Glomerular visceral epithelial cell (primary cell): ENCODE measurements at regions not wholly inside any gene's neighbourhood (a gene's known extent, or its start where the extent isn't known, plus 50 kb on each side); places are given as distances from the start of the nearest gene placed in this dataset.

Experiments
- DNase-seq: peaks from one replicate; pipeline ENCODE4 v3.0.0-alpha.2; 2016; ENCODE audit errors: extremely low spot score

DNA sequence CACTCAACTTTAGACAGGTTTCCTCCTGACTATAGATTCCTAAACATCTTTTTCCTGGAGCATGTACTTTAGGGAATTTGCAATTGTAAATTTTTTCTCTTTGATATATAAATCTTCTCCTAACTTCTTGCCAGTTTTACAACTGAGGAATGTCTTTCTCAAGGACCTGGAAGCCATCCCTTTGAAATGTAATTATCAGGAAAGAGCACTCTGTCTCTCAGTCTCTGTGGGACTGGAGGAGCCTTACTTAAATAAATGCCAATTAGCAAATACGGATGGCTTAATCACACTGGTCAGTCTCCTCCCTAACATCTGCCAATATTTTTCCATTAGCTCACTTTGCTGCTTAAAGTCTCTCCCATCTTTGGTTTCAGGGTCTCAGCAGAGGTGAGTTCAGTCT is 344.3 kb upstream of the ARRDC3 start:
- no peak for DNase-seq

DNA sequence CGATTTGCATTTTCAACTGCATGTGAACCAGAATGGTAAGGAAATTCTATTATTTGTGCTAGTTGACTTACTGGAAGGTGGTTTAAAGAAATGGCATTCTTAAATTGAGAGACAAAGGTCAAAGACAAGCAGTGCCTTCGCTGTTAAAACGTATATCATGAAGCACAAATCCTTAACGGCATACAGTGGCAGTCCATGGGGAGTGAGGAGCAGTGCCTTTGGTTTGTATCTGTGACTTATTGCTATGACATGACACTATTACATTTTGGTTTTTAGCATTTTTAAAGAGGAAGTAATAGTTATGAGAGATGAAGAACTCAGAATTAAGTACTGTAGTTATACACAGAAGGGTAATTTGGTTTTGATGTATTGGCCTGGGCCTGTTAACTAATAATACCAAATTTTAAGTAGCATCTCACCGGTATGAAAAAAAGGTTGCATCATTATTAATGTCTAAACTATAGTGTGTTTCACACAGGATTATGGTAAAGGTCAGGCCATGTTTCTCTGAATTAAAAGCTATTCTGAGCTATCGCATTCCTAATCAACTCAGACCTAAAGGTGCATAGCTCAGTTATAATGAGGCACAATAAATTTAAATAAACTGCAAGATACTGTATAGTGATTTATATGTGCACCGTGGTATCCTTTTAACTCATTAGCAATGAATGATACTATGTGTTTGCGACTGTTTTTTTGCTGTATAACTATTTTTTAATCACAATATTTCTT is 339.8 kb upstream of the ARRDC3 start:
- DNase-seq: no peak

DNA sequence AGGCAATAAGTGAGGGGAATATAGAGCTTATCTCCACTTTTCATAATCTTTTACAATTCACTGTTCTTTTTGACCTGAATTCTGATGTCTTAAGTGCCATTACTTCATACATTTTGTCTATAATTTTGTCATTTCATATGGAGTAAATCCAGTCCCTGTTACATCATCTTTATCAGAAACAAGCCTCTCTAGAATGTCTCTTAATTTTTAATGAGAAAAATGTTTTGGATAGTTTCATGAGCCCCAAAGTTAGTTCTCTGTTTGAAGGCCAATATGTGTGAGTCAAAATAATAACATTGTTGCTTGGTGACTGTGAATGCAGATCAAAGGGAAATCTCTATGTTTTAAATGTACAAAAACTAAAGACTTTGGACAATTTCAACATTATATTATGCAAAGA is 329.6 kb upstream of the ARRDC3 start:
- no peak for DNase-seq

DNA sequence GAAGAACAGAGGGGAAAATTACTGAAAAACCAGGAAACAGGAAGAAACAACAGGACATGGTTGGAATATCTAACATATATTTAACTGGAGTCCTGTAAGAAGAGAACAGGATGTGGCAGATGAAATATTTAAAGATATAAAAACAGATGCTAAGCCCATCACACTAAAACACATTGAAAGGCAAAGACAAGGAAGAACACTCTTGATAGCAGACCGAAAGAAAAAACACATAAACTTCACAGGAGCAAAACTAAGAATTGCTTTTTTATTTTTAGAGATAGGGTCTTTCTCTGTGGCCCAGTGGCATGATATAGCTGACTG is 324.4 kb upstream of the ARRDC3 start:
- no peak for DNase-seq

DNA sequence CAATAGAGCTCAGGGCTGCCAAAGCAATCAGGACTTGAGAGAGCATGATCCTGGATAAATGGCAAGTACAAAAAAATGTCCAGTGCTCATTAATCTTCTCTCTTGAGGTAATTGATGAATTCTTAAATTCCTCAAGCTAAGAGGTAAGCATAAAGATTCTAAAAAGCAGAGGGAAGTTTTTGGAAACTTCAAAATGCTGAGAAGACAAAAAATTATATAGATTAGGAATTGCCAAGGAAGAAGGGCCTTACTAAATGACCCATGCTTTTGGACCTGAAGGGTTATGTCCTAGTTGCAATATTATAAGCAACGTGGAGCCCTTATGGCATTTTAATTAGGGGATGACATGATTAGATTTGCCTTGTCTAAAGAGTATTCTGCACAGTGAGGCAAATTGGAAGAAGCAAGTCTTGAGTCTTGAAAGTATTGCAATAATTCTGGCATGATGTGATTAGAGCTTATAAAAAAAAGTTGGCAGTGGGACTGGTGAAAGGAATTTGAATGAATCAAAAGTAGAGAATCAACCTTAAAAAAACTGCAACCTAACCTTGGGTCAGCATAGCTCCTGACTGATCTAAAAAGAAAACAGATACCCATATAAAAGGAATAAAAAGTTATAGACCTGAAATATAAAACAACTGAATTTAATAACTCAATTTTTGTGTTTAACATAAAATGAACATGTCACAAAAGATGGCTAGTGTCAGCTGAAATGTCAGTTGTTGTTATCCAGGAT is 323.8 kb upstream of the ARRDC3 start:
- DNase-seq: no peak

DNA sequence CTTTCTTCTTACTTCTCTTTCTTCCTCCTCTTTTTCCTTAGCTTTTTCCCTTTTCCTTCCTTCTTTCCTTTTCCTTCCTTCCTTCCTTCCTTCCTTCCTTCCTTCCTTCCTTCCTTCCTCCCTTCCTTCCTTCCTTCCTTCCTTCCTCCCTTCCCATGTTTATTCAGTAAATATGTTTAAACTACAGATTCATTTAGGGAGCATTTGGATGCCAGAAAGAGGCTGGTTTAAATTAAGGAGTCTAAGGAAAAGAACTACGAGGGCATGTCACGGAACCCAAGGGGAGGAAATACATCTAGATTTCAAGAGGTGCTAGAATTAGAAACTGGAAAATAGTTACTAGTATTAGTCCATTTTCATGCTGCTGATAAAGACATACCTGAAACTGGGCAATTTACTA is 320.0 kb upstream of the ARRDC3 start:
- DNase-seq: no peak

DNA sequence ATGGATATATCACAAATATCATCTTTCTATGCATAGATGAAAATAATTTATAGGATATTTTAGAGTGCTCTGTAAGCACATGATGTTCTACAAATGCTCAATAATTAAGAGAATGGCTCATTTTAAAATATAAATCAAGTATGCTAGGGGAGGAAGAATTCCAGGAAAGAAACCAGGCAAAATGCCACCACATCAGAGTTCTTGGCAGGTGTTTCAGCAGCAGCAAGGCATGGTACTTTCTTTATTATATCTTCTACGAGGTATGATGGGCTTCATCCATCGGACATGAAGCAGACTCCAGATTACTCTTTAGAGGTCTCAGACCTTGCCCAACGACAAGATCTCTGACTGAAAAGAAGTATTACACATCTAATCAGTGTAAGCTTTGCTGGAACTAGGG is 316.3 kb upstream of the ARRDC3 start:
- no peak for DNase-seq

DNA sequence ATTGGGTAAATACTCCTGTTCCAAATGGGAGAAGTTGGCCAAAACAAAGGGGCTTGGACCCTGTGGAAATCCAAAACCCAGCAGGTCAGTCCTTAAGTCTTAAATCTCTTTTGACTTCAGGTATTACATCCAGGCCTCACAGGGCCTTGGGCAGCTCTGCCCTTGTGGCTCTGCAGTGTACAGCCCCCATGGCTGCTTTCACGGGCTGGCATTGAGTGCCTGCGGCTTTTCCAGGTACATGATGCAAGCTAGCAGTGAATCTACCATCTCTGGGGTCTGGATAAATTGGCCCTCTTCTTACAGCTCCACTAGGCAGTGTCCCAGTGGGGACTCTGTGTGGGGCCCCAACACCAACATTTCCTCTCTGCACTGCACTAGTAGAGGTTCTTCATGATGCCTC is 308.5 kb upstream of the ARRDC3 start:
- DNase-seq: no peak

DNA sequence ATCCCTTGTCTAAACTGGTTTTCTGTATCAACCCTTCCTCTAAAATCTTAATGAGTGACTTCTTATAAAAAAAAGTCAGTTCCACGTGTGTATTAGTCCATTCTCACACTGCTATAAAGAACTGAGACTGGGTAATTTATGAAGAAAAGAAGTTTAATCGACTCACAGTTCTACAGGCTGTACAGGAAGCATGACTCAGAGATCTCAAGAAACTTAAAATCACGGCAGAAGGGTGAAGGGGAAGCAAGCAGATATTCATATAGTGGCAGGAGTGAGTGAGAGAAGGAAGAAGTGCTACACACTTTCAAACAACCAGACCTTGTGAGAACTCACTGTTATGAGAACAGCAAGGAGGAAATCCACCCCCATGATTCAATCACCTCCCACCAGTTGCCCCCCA is 307.8 kb upstream of the ARRDC3 start:
- DNase-seq: no peak

DNA sequence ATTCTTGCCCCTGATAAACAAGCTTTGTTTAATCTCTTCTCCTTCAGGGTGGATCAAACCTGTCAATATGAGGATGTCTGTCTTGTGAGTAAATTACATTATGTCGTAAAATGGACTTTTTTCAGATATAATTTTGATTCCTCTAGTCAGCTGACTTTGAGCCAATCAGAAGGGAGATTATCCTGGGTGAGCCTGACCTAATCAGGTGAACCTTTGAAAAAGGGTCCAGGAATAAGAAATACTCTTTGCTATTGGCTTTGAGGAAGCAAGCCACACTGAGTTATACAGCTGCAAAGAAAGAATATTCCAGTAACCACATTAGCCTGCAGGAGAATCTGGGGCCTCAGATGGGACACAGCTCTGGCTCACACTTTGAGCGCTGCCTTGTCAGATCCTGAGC is 304.3 kb upstream of the ARRDC3 start:
- no peak for DNase-seq

DNA sequence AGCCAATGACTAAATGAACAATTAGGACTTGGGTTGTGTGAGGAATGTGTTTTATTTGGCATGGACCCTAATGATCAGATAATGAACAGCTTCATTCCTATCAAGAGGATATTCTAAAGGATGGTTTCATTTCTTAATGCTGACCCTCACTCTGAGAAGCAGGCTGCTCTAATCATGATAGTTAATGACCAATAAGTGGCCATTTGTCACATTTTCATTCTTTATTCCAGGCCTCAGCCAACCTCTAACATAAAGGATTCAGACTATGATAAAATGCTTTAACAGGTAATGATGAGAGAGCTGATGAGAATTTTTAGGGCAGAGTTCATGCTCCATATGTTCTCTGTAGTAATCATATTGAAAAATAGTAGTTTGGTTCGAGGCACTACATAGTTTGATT is 301.5 kb upstream of the ARRDC3 start:
- no peak for DNase-seq

DNA sequence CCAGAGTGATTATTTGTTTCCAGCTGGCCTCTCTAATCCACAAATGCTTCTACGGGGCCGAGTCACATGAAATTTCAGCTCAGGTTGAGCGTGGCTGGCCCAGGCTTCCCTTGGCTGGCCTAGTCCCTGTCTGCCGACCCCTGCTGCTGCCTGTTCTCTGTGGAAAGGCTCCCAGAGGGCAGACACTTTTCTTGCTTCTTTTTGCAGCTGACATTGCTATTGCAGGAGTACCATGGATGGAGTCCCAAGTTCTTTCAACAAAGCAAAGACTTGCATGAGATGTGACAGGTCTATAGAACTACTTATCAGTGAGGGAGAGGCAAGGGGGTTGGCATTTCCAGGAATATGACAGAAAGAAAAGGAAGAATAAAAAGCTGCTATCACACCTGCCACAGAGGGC is 287.4 kb upstream of the ARRDC3 start:
- DNase-seq: no peak

DNA sequence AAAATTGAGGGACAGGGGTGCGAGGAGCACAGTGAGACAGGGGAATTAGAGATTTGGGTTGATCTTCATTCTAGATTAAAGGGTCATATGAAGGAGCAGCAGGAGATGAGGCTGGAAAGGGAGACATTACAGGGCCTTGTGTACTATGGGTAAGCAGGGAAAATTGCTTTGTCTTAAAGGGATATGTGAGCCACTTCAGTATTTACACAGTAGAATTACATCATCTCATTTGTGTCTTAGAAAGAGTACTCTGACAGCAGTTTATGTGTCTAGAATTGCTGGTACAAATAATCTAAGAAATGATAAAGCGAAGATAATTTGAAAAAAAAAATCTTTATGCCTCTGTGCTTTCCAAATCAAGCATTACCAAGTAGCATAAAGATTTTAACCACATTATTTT is 287.0 kb upstream of the ARRDC3 start:
- no peak for DNase-seq

DNA sequence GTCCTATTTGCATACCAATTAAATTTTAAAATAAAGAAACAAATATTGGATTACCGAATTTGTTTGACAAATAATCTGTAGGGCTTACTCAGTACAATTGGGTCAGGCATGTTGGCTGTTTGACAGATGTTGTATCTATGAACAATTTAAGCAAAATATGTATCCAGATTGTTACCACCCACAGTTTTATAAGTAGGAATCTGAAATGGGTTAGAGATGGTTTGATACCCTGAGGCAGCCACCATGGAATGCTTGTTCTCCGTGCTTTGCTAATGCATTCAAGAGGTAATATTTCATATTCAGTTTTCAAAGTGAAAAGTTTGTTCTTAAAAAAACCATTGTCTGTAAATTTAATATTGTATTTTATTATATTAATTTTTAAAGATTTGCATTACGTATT is 285.1 kb upstream of the ARRDC3 start:
- DNase-seq: no peak

DNA sequence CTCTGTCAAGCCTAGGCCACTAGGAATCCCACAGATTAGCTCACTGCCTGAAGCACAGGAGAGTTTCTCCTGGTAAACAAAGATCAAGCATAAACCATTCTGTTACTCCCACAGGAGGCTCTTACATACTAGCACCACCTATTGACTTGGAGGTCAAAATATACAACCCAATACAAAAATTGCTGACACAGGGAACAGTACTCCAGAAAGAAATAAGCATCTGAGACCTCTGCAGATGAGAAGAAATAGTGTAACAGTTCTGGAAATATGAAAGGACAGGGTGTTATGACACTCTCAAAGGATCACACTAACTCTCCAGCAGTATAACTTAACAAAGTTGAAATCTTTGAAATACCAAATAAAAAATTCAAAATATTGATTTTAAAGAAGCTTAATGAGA is 269.6 kb upstream of the ARRDC3 start:
- DNase-seq: no peak

DNA sequence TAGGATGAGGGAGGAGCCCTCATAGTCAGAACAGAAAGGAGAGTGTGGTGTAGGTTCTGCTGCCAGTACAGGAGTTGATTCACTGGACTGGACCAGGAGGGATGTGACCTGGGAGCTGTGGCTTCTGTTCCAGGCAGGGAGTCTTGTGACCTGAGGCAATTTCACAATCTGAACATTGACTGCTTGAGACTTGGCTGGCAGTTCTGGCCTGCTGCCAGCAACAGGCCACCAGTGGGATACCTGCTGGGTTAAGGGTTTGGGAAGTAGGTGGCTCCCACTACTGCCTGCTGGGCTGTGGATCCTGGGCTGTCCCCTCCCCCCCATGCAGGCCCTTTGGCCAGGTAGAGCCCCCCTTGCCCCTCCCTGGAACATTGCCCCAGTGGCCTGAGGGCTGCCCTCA is 268.6 kb upstream of the ARRDC3 start:
- DNase-seq: peak; percentile 10

DNA sequence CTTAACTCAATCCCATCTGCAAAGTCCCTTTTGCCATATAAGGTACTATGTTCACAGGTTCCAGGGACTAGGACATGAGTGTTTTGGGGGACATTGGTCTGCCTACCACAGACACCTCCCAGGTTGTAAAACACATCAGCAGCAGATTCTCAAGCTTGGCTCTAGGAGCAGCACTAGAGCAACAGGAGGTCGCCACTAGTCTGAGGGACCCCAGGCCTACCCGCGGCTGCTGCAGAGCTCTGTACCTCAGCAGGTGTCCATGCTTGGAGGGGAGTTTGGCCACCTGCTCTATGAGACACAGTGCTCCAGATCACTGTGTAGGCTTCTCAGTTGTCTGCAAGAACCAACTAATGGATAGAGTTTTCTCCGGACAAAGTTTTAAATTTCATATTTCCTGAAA is 262.2 kb upstream of the ARRDC3 start:
- no peak for DNase-seq

DNA sequence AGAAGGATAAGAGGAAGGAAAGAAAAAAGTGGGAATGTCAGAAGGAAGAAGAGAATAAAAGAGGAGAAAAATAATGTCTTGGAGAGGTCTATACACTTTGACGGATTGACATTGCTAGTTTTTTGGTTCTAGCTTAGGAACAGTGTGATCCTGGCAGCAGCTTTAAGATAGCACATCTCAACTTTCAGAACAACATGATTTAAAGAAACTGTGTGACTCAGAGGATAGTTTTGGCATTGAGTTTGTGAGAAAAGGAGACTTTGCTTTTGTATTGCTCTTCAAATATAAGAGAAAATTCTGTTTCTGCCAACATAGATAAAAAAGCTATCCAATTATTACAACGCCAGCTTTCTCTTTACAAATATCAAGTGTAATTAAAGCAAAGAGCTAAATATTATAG is 260.7 kb upstream of the ARRDC3 start:
- DNase-seq: no peak

DNA sequence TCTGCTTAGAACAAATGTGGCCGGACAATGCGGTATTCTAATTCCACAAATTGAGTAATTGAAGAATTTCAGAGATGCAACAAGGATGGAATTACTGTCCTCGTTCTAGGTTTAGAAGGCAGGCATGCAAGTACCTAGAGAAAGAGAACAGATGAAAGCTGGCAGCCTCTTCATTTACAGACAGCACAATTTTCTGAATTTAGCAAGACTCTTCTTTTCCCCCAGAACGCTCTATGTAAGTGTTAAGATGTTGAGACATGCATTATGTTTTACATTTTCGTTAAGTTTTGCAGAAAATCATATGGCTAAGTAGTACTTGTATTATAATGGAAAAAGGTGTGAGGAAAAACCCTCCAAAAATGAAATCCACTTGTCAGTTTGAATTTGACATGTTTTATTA is 259.5 kb upstream of the ARRDC3 start:
- DNase-seq: no peak

DNA sequence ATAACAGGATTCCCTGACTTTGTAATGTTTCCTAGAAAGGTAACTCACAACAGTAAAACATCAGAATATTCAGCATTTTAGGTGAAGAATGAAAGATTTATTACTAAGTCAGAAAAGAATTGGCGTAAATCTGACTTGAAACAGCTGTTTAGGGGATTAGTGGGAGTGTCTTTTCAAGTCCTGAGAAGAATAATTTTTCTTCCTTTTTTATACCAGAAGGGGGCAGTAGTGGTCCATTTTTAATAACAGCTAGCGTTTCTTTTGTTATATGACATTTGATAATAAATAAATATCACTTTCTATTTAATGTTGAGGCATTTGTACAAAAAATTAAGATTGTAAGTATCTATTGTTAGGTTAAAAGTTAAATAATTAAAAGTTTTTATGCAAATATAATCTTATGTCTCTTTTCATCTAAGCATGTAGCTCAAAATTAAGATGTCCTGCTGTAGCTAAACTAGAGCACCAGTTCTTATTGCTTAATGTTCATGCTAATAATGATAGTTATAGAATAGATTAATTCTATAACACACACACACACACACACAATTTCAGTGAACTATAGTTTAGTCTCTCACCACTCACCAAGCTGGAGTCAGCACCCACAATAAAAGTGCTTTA is 258.7 kb upstream of the ARRDC3 start:
- DNase-seq: peak; percentile 65

DNA sequence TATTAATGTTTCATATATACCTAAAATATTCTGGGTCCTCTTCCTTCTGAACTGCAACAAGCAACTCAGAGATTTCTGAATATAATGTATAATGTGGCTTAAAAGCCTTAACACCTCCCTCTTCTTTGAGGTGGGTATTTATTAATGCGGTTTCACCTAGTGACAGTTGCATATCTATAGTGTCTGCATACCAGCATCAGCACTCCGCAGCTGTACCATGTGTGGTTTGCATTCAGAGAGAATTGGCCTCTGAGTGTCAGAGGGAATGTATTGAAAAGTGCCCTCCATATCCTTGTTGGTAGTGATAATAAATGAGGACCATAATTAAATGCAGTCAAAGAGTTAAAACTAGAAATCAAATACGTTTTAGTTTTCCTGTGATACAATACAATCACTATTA is 256.6 kb upstream of the ARRDC3 start:
- no peak for DNase-seq

DNA sequence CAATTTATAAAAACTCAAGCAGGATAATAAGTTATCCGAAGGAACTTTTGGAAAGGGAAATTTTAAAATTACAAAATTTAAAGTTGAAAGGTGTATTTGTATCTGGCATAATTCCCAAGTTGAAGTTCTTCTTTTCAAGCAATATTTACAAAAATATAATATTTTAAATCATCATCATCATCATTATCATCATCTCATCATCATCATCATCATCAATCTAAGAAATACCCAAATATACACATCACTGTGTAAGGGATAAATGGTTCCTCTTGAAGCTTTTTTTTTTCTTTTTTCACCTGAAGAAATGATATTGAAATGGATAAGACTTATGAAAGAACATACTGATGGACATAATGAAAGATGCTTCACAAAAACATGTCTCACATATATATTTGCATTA is 254.9 kb upstream of the ARRDC3 start:
- no peak for DNase-seq

DNA sequence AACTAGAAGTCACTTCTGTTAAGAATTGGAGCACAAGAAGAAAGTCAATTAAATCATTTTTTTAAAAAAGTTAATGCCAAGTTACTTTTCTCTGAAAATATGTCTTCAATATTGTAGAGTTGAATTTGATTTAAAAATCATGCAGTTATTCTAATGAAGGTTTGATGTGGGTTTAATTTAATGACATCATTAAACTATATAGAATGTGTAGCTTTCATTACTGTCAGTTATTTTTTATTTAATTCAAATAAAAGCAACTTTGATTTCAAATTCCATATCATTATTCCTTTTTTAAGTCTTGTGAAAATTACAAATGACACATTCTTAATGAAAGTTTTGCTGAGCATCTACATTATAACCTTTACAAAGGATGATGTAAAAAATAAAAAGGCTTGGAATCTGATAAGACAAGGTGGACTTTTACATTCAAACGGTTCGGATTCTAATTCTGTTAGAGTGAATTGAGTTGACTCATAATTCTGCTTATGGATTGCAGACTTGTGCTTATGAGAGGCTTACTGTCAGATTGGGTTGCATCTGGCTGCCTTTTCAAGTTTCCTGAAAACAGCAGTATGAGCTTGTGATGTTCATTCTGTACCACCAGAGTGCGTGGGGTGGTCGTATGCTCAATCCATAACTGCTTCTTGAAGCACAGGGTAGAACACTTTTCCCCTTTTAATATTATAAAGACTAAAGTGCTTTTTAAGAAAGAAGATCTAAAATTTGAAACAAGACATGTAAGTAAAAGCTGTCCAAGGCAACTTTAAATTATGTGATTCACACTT is 253.0 kb upstream of the ARRDC3 start:
- DNase-seq: no peak
